ENCODE measurements at regions not wholly inside any gene's neighbourhood (a gene's known extent, or its start where the extent isn't known, plus 50 kb on each side); places are given as distances from the start of the nearest gene placed in this dataset.

GRCh38 chr13:50128428-50128931 is 113.2 kb downstream of the KCNRG start:
- no peak for TF ChIP-seq POLR2A (IDR thresholded peaks at IDR 0.05)
- no peak for TF ChIP-seq CTCF (IDR thresholded peaks at IDR 0.05)
